Lung (tissue), 11 donors: ENCODE measurements at regions not wholly inside any gene's neighbourhood (a gene's known extent, or its start where the extent isn't known, plus 50 kb on each side); places are given as distances from the start of the nearest gene placed in this dataset.

Experiments
- ATAC-seq: fragments of 200-7000 bp; cut with Tn5 transposase; one replicate; pipeline ENCODE4 v1.9.1; 2020; ENCODE audit warnings: moderate number of reproducible peaks; ENCODE audit not compliant: insufficient read depth, low FRiP score
- DNase-seq, 3 donors: peaks; one replicate each; pipeline ENCODE4 v3.0.0-alpha.2; 2013 to 2017
- H3K27ac ChIP-seq, 2 donors: one replicate each; pipeline ENCODE4 v1.5.1; 2013; ENCODE audit warnings: mild to moderate bottlenecking in 2 of 2, moderate library complexity in 2 of 2, control low read depth in 1 of 2, inconsistent platforms in 1 of 2, low read depth in 1 of 2, low read length in 1 of 2
- H3K27me3 ChIP-seq, 3 donors: one replicate each; pipeline ENCODE4 v1.5.1; 2013; ENCODE audit warnings: low read length in 2 of 3; ENCODE audit not compliant: control insufficient read depth in 3 of 3, insufficient read depth in 3 of 3
- H3K36me3 ChIP-seq, 4 donors: one replicate each; pipeline ENCODE4 v1.5.1; 2013; ENCODE audit warnings: low read length in 4 of 4, mild to moderate bottlenecking in 1 of 4, moderate library complexity in 1 of 4; ENCODE audit not compliant: control insufficient read depth in 4 of 4, insufficient read depth in 4 of 4
- H3K4me1 ChIP-seq, 5 donors: one replicate each; pipeline ENCODE4 v1.5.1; 2013; ENCODE audit warnings: low read length in 5 of 5, mild to moderate bottlenecking in 2 of 5, moderate library complexity in 1 of 5; ENCODE audit not compliant: control insufficient read depth in 5 of 5, insufficient read depth in 5 of 5
- H3K4me3 ChIP-seq: one replicate; pipeline ENCODE4 v1.5.1; 2013; ENCODE audit warnings: mild to moderate bottlenecking, control low read depth, moderate library complexity
- H3K9ac ChIP-seq, 2 donors: one replicate each; pipeline ENCODE4 v1.5.1; 2013; ENCODE audit warnings: low read length in 2 of 2, control low read depth in 1 of 2; ENCODE audit not compliant: insufficient read depth in 1 of 2
- H3K9me3 ChIP-seq, 4 donors: one replicate each; pipeline ENCODE4 v1.5.1; 2013; ENCODE audit warnings: low read length in 3 of 4, mild to moderate bottlenecking in 1 of 4, moderate library complexity in 1 of 4; ENCODE audit not compliant: control insufficient read depth in 4 of 4, insufficient read depth in 3 of 4
- WGBS, 2 donors: extraction: QIAGEN DNeasy Blood & Tissue Kit; methylation state at CpG; one replicate each; pipeline ENCODE4 v1.1.7; 2013; 5-methylcytosine and 5-hydroxymethylcytosine counted together
- TF ChIP-seq, protein P1 (sequence below): IDR thresholded peaks from 2 replicates; pipeline ENCODE4 v1.5.1; 2012; ENCODE audit warnings: mild to moderate bottlenecking; ENCODE audit errors: control extremely low read depth, extremely low read depth
- donor health status: control.
- donor health status: control.
- donor health status: Bipolar disorder and iron deficiency.
- donor health status: healthy.
- donor health status: DM: yes; HTN: yes; CAD: no.

- no peak overlapping the region for H3K9ac ChIP-seq
- H3K27me3 ChIP-seq = no peaks in the 10 kb centered on the region
- peak in 2 of 3 donors; percentile 58 to 71 for DNase-seq
- no peak for ATAC-seq
- peaks cover 0 to 8% (median 6%) of the 10 kb centered on the region in 5 donors for H3K4me1 ChIP-seq
- 45 to 63% methylated on average over 4 of the region's 4 CpGs for WGBS, 2 donors
- no peak overlapping the region for H3K4me3 ChIP-seq
- no peak overlapping the region for H3K27ac ChIP-seq
- H3K36me3 ChIP-seq = no peaks in the 10 kb centered on the region
- TF ChIP-seq, protein P1, sequence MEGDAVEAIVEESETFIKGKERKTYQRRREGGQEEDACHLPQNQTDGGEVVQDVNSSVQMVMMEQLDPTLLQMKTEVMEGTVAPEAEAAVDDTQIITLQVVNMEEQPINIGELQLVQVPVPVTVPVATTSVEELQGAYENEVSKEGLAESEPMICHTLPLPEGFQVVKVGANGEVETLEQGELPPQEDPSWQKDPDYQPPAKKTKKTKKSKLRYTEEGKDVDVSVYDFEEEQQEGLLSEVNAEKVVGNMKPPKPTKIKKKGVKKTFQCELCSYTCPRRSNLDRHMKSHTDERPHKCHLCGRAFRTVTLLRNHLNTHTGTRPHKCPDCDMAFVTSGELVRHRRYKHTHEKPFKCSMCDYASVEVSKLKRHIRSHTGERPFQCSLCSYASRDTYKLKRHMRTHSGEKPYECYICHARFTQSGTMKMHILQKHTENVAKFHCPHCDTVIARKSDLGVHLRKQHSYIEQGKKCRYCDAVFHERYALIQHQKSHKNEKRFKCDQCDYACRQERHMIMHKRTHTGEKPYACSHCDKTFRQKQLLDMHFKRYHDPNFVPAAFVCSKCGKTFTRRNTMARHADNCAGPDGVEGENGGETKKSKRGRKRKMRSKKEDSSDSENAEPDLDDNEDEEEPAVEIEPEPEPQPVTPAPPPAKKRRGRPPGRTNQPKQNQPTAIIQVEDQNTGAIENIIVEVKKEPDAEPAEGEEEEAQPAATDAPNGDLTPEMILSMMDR = no peak
- peaks cover 0 to 8% (median 2%) of the 10 kb centered on the region in 4 donors for H3K9me3 ChIP-seq
These were observed 122.8 kb downstream of the RASSF9 start for GRCh38 chr12:85713373-85713772.

GRCh38 chr12:85714425-85714824, 121.8 kb downstream of the RASSF9 start:
- WGBS, 2 donors = 95 to 100% methylated on average over 1 of the region's 1 CpG
- H3K27ac ChIP-seq = no peak overlapping the region

DNA sequence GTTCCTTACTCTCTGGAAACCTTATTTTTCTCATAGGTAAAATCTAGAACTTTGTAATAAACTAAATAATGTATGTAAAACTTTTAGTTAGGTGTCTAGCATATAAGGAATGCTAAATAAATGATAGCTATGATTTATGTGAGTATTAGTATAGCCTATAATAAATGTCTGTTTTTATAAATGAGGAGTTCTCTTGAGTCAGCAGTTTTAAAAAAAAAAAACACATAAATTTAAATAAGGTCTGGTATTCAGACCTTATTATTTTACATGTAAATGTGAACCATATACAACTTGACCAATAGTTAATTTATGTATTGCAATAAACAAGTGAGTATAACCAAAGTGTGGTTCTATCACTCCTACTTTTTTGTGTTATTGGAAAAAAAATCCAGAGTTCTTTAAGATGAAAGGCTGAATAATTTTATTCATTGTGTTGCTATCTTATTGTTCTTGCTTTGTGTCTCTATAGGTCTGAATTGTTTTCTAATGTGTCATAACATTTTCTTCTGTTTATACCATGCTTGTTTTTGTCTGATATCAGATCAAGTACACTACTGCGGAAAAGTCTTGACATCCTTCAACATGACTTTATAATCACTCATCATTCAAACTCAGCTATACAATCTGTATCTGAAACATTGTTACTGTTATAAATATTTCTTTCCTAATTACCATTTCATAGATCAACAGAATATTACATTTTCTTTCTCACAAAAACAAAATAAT, 115.7 kb downstream of the RASSF9 start:
- Histone ChIP-seq H3K36me3 (no peaks in the 10 kb centered on the region), H3K27ac (no peak overlapping the region), H3K27me3 (no peaks in the 10 kb centered on the region), H3K9ac (no peak overlapping the region), H3K4me1 (no peaks in the 10 kb centered on the region), H3K9me3 (peaks cover 0 to 8% (median 2%) of the 10 kb centered on the region in 4 donors), H3K4me3 (no peak overlapping the region)
- ATAC-seq (no peak), DNase-seq (no peak)
- WGBS, 2 donors = 72 to 90% methylated on average over 1 of the region's 1 CpG
- TF ChIP-seq, protein P1 = no peak

More at GRCh38 chr12:85714425-85714824, 121.8 kb downstream of the RASSF9 start:
- TF ChIP-seq, protein P1 = no peak
- Histone ChIP-seq H3K9ac (no peak overlapping the region), H3K36me3 (no peaks in the 10 kb centered on the region), H3K9me3 (peaks cover 0 to 8% (median 2%) of the 10 kb centered on the region in 4 donors), H3K27me3 (no peaks in the 10 kb centered on the region), H3K4me3 (no peak overlapping the region), H3K4me1 (peaks cover 0 to 8% (median 6%) of the 10 kb centered on the region in 5 donors)
- no peak for DNase-seq
- no peak for ATAC-seq
